ENCODE measurements at regions not wholly inside any gene's neighbourhood (a gene's known extent, or its start where the extent isn't known, plus 50 kb on each side); places are given as distances from the start of the nearest gene placed in this dataset.

- TF ChIP-seq CTCF (IDR thresholded peaks at IDR 0.05) (no peak), POLR2A (IDR thresholded peaks at IDR 0.05; ENCODE audit: low read length) (no peak), MAX (IDR thresholded peaks at IDR 0.05) (no peak), RCOR1 (IDR thresholded peaks at IDR 0.05; ENCODE audit: low read depth, low read length) (no peak)
Observed at GRCh38 chr2:138447889-138448570, 53.5 kb upstream of the SPOPL start.

All from A549 (cell line).